Activated CD4-positive, alpha-beta T cell treated with anti-CD3 and anti-CD28 coated beads, Interleukin-2, Interleukin-6, amounts not matched to agents 100 ng/mL and 50 ng/mL, durations not matched to agents 16 hours and 8 hours (primary cell): ENCODE measurements at regions not wholly inside any gene's neighbourhood (a gene's known extent, or its start where the extent isn't known, plus 50 kb on each side); places are given as distances from the start of the nearest gene placed in this dataset.
"Not testable (repeated sequence)": the region's sequence is repeated elsewhere in the genome, so short reads cannot be mapped to it uniquely, and the experiment has no call there.

Source experiments
- DNase-seq: peaks from one replicate; pipeline ENCODE4 v3.0.0-alpha.2; 2020

DNA sequence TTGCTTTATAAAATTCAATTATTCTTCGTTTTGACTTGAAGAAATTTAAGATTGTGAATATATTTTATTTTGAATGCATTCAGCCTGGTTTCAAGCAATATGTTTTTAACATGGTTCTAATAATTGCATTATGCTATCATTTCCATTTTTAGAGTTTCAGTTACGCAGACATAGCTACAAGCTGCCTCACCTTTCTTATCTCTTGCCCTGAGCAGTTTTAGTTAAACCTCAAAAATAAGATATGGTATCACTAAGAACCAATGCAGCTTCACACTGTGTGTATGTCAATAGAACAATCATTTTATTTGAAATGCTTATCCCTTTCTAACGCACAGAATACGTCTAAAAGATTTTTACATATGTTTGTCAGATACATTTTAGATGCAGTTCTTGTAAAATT lies 632.6 kb upstream of the KCND2 start:
- no peak for DNase-seq

DNA sequence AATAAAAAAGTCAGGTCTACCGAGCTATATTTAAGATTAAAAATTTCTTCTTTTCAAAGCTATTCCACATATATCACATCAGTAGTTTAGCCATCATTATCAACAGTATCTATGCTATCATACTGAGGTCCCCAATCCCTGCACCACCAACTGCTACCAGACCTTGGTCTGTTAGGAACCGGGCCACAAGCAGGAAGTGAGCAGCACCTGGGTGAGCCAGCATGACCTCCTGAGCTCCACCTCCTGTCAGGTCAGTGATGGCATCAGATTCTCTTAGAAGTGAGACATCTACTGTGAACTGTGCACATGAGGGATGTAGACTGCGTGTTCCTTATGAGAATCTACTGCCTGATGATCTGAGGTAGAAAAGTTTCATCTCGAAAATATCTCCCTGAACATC lies 632.1 kb upstream of the KCND2 start:
- DNase-seq, result no peak

DNA sequence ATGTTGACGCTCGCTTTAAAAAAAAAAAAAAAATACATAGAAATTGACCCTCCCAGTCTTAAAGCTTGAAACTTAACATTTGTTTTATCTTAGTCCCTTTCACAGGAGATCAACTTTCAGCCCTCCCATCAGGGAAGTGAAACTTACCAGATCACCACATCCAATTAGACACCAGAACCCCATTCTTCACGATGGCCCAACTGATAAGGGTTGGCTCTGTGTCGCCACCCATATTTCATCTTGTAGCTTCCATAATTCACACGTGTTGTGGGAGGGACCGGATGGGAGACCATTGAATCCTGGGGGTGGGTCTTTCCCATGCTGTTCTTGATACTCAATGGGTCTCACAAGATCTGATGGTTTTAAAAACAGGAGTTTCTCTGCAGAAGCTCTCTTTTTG lies 629.4 kb upstream of the KCND2 start:
- no peak for DNase-seq

DNA sequence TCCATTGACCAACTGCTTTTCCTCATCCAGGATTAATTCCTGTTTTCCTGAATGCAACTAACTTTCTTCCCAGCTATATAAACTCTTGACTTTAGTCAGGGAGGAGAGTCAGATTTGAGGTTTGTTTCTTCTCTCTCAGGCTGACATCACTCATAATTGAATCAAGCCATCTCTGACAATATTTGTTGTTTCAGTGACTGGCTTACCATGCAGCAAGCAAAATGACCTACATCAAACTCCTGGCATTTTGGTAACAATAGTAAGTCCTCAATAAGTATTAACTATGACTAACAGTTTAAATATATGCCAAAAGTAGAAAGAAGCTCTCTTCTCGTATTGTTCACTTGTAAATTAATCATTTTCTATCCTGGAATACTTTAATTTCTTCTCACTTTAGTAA lies 625.7 kb upstream of the KCND2 start:
- no peak for DNase-seq

DNA sequence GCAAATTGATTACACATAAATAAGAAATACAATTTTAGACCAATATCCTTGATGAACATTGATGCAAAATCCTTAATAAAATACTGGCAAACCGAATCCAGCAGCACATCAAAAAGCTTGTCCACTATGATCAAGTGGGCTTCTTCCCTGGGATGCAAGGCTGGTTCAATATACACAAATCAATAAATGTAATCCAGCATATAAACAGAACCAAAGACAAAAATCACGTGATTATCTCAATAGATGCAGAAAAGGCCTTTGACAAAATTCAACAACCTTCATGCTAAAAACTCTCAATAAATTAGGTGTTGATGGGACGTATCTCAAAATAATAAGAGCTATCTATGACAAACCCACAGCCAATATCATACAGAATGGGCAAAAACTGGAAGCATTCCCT lies 624.2 kb upstream of the KCND2 start:
- not testable (repeated sequence) for DNase-seq

DNA sequence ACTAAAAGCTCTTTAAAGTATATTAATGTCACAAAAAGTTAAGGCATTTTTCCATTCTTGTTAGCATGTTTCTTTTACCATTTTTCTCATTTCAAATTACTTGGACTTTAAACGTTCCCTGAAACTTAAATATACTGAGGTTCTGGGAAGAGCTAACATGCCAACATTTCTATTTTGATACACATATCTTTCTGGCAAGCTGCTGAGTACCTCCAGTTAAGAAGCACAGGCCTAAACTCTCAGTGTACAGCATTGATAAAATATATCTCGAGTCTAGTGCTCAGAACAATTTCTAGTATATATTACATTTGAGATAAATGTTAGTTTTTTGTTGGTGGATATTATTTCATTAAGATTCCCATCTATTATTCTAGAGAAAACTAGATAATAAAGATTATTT lies 612.9 kb upstream of the KCND2 start:
- no peak for DNase-seq

DNA sequence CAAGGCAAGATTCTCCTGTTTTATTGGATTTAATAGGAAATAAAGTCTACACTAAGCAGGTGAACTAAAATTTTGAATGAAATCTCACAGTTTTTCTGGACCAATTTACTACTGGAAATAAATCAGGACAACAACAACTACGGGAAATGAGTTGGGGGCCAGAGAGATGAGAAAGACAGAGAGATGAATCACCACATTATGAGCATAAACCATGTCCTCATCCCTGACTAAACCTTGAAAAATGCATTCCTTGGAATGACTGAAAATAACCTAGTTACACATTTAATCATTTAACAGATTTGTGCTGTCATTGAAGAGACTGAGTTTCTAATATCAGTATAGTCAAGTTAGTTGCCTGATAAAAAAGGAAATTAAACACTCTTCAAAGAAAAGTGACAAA lies 608.4 kb upstream of the KCND2 start:
- no peak for DNase-seq

DNA sequence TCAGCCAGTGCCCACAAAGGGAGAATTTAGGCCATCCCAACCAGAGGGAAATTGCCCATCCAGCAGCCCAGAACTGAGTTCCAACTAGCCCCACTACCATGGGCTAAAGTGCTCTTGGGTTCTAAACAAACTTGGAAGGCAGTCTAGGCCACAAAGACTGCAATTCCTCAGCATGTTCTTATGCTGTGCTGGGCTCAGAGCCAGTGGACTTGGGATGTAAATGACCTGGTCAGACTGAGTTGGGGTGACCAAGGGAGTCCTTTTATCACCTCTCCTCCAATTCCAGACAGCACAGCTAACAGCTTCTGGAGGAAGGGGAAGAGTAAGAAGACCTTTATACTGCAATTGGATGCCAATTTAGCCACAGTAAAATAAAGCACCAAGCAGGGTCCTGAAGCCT lies 607.2 kb upstream of the KCND2 start:
- DNase-seq, result no peak

DNA sequence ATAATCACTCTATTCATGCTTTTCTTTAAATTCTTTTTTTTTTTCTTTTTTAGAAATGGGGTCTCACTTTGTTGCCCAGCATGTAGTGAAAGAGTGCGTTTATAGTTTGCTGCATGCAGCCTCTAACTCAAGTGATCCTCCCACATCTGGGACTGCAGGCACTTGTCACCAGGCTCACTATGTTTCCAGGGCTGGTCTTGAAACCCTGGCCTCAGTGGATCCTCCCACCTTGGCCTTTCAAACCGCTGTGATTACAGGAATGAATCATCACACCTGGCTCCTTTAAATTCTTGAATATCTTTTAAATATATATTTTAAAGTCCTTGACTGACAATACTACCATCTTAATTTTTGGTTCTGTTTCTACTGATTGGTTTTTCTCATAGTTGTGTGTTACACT lies 591.6 kb upstream of the KCND2 start:
- DNase-seq, result no peak

DNA sequence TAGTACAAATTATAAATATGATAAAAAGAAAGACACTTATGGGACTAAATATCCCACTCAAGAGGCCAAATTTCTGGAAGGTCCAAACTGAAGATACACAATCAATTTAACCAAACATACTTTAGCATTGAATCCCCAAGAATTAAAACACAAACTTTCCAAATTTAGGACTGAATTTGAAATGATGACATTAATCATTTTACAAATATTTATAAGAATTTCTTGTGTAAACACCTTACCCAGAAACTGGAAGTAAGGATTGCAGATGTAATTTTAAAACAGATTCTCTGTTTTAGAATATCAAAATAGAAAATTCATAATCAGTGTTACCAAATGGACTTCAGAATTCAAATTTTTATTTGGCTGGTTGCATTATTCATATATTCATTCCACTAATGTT lies 588.2 kb upstream of the KCND2 start:
- DNase-seq, result no peak

DNA sequence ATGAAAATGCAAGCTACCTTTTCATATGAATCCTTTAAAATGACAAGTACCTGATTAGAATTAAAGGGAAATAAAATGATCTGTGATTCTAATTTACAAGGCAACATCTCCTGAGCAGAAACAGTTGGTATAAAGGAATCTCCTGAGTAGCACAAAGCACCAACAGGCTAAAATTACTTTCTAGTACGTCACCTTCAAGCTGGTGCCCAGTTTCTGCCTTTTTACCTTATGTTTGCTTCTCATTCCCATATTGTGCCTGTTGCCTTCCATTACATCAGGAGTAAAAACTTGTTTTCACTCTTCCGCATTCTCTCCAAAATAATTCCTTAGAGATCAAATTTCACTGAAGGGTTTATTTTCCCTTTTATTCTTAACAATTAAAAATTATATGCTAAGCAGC lies 587.1 kb upstream of the KCND2 start:
- no peak for DNase-seq

DNA sequence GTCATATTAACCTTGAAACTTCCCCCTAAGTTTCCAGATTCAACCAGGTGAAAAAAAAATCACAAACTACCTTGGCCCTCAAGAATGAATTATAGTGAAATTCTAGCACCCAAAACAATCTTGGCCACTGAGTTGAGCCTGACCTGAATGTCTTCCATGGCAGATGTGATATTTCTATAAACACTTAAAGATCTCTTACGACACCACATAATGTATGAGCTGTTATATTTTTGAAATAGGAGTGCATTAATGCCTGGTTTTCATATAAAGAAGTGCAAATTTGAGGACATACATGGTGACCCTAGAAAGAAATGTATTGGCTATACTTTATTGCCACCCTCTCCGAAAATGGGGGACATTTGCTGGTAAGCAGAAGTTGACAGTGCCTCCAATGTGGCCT lies 584.1 kb upstream of the KCND2 start:
- no peak for DNase-seq

DNA sequence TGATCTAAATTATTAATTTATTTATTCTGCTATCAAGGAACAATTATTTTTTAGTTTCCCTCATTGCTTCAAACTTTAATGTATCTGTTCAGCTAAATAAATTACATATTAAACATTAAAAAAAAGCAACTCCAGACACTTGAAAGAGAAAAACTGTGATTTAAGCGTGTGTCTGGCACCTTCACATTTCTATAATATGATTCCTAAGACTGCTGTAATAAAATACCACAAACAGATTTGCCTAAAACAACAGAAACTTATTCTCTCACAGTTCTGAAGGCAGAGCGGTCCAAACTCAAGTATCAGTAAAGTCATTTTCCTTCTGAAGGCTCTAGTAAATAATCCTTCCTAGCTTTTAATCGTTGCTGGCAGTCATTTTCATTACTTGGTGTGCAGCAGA lies 580.4 kb upstream of the KCND2 start:
- no peak for DNase-seq

DNA sequence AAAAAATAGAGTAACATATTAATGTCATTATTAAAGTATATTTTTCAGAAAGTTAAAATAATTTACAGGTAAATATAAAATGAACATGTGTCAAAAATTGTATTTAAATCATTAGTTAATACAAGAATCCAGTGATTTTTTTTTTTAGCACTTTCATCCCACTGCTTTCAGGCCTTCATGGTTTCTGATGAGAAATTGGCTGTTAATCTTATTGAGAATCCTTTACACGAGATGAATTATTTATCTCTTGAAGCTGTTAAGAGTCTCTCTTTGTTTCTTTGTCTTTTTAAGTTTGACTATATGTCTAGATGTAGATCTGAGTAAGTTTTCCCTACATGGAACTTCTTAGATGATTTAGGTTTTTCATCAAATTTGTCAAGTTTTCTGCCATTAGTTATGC lies 578.5 kb upstream of the KCND2 start:
- DNase-seq, result no peak

DNA sequence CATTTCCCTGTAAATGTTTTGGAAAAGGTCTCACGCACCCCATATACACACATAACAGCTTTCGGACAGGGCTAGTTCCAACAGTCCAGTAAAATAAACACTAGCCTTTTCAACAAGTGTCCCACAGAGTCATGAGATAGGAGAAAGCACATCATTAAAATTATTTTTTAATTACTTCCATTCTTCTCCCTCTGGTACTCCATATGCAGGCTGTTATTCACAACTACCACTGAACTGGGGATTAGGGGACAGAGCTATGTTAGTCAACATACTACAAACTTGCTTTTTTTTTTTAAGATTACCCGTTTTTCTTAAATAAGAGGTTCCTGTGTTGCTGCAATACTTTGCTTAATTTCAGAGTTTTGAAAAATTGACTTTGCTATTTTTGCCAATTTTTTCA lies 576.6 kb upstream of the KCND2 start:
- DNase-seq, result no peak

DNA sequence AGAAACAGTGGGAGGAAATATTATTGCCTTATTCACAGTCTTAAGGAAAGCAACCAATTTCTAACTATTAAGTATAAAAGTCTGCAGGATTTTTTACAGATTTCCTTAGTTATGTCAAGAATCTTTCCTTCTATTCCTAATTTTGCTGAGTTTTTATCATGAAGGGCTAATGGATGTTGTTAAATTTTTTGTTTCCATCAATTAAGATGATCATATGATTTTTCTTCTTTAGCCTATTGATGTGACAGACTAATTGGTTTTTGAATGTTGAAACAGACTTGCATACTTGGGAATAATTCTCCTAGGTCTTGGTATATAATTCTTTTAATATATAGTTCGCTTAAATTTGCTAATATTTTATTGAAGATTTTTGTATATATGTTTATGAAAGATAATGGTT lies 569.1 kb upstream of the KCND2 start:
- no peak for DNase-seq

DNA sequence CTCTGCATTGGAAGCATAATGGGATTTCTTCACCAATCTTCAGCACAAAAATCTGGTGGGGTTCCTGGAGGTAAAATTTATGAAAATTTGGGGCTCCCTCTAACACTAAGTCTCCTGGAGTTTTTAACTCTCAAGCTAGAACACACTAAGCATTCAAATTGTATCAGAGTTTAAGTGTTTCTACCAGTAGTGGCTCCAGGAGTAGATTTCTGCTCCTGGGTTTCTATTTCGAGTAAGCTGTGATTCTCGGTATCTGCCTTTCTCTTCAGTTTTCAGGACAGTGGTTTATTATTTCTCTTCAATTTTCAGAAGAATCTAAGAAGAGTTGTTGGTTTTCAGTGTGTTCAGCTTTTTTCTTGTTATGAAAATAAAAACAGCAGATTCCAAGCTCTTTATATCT lies 566.4 kb upstream of the KCND2 start:
- DNase-seq, result no peak

DNA sequence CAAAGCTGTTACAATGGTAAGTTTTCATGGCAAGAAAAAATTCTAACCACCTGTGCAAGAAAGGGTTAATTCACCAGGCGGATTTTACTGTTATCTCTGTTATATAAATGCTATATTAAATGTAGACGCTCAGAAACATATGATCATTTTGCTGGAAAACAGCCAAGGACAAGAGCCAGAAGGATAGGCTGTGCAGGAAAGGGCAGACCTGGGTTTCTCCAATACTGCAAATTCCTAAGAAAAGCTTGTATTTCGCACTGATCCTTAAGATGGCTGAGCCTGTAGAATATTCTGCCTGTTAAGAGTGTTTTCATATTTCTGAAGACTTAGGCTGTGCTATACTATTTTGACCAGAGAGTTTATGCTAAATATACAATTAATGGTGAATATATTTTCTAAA lies 564.1 kb upstream of the KCND2 start:
- DNase-seq, result no peak

DNA sequence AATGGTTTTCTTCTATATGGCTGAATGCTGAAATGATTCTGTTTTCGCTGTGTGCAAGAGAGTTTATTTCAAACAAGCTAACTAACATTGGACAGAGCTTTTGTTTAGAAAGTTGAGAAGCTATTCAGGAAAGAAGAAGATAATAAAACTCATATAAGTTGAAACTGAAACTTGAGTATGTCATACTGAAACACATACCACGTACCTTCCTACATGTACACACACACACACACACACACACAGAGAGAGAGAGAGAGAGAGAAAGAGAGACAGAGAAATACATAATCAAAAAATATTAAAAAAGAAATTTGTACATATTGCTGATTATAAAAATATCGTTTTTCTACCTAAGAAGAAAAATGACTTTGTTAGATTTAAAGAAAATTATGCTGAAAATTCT lies 561.9 kb upstream of the KCND2 start:
- no peak for DNase-seq

DNA sequence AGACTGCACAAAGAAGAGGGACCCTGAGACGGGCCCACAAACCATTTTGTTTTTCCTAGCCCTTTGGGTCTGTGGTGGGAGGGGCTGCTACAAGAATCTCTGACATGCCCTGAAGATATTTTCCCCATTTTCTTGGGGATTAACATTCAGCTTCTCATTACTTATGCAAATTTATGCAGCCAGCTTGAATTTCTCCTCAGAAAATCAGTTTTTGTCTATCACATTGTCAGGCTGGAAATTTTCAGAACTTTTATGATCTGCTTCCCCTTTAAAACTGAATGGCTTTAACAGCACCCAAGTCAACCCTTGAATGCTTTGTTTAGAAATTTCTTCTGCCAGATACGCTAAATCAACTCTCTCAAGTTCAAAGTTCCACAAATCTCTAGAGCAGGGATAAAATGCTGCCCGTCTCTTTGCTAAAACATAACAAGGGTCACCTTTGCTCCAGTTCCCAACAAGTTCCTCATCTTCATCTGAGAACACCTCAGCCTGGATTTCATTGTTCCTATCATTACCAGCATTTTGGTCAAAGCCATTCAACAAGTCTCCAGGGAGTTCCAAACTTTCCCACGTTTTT lies 560.0 kb upstream of the KCND2 start:
- no peak for DNase-seq

DNA sequence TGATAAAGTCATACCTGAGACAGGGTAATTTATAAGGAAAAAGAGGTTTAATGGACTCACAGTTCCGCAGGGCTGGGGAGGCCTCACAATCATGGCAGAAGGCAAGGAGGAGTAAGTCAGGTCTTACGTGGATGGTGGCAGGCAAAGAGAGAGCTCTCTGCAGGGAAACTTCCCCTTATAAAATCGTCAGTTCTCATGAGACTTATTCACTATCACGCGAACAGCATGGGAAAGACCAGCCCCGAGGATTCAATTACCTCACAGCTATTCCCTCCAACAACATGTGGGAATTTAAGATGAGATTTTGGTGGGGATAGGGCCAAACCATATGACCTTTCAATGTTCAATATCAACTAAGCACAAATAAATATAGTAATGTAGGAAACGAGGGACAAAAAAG lies 559.4 kb upstream of the KCND2 start:
- DNase-seq, result no peak

DNA sequence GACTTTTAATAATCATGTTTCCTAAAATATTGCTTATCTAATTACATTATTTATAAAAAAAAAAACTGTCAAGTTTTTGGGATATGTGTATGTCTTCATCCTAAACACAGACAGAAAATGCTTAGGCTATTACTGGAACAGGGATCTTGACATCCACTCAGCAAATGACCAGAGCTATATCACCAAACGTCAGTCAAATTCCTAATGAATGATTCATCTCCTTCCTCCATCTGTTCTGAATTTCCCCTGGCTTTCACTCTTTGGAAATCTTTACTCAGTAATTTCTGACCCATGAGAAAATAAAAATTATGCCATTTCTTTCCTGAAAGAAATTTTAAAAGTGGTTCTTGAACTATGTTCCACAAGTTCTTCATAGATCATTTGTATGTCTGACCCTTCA lies 552.4 kb upstream of the KCND2 start:
- DNase-seq, result no peak

DNA sequence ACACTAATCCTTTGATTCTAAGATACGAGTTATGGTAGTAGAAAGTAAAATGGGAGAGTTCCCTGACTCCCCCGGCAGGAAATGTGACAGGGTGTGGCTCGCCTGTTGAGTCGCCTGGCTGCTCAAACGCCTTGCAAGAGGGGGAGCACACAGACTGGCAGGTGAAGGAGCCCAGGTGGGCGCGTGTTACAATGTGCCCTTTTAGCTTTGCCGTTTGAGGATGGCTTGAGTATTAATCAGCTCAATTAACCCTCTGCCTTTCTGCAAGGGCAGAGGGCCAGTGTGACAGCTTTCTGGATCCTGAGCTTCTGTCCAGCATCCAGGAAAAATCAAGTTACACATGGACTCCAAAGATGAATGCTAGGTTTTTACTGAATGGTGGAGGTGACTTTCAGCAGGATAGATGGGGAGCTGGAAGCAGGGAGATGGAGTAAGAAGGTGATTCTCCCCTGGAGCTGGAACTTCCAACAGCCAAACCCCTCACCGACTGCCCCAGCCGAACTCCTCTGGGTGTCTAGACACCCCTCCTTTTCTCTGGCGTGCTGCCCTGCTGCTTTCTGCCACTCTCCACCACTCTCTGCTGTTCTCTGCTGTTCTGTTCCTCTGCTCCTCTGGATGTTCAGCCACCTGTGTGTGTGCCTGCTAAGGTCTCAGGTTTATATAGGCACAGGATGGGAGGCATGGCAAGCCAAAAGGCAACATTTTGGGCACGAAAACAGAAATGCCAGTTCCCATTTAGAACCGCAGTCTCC lies 548.8 kb upstream of the KCND2 start:
- DNase-seq, result no peak

DNA sequence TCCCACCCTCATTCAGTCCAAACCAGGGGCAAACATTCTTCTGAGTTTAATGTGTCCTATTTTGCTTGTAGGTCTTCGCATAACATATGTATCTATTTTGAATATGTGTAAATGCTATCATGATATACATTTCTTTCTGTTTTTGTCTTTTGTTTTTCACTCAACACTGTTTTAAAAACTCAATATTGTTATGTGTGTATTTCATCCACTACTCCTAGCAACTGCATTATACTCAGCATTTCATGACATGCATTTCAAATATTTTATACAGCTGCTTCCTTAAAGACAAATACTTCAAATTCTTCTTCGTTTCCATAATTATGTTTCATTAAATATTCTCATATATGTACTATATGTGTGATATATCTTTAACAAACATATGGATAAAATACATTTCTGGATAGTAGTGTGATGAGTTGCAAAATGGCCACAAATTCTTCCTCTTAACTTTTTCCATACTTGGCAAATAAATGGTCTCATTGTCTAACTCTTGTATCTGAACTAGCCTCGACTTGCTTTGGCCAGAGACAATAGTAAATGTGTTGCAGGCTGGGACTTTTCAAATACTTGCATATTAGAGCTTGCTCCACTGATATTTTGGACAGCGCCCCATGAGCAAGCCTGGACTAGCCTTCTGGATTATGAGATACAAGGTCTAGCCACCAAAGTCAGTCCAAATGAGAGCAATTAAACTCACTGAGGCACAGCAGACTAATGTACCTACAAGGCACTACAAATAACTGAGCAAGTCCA lies 539.7 kb upstream of the KCND2 start:
- DNase-seq, result no peak

DNA sequence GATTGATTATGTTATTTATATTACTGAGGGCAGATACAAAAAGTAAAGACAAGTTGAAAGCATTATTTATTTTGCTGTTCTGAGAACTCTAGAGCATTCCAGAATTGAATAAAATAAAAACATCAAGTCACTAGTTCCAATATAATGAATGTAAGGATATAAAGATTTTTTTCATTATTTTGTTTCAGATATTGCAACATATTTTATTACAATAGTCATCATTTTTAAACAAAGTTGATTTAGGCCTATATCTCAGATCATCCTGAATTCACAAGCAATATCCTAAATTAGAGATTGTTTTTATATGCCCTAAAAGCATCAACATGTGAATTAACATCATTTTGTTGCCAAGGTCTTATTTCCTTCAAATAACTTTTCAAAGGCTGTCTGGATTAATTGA lies 535.6 kb upstream of the KCND2 start:
- no peak for DNase-seq
